ENCODE measurements at regions not wholly inside any gene's neighbourhood (a gene's known extent, or its start where the extent isn't known, plus 50 kb on each side); places are given as distances from the start of the nearest gene placed in this dataset.

DNA sequence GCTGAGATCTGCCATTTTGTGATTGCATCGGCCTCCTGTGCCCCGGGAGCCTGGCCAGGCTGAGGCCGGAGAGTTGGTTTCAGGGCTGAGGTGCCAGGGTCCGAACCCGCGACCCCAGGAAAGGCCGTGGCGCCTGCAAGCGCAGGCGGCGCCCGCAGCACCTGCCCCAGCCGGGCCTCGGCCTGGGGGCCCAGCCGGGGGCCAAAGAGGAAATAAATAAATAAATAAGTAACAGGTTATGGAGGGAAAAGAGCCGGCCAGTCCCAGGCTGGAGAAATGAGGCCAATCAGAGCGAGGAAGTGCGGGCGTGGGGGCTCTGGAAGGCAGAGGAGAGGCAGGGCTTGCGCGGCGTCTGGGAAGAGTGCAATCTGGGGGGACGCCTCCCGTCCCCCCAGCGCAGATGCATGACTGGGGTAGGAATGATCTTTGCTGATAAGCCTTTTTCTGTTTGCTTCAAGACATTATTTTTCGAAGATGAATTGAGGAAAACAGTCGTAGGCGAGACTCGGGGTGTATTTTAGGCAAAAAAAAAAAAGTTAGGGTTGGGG lies 145.6 kb upstream of the ZNF536 start (continued):
- no peak for TF ChIP-seq ZNF843 (tag by site-specific recombination; IDR thresholded peaks at IDR 0.05)
- peak; percentile 46 for TF ChIP-seq MYNN (tag by site-specific recombination; IDR thresholded peaks at IDR 0.05; ENCODE audit: borderline replicate concordance)
- TF ChIP-seq ZIC2 (tag by site-specific recombination; IDR thresholded peaks at IDR 0.05), result peak; percentile 87
- TF ChIP-seq ZNF449 (tag by site-specific recombination; IDR thresholded peaks at IDR 0.05), result peak; percentile 33; the same call in 1 of the 2 replicates
- TF ChIP-seq KLF9 (tag by site-specific recombination; IDR thresholded peaks at IDR 0.05; ENCODE audit: low read depth), result 0 out of 2 replicates have a peak, but pooled peaks have one; percentile 18
- TF ChIP-seq, protein P1, sequence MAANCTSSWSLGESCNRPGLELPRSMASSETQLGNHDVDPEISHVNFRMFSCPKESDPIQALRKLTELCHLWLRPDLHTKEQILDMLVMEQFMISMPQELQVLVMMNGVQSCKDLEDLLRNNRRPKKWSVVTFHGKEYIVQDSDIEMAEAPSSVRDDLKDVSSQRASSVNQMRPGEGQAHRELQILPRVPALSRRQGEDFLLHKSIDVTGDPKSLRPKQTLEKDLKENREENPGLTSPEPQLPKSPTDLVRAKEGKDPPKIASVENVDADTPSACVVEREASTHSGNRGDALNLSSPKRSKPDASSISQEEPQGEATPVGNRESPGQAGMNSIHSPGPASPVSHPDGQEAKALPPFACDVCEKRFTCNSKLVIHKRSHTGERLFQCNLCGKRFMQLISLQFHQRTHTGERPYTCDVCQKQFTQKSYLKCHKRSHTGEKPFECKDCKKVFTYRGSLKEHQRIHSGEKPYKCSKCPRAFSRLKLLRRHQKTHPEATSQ (tag by site-specific recombination; IDR thresholded peaks at IDR 0.05), result peak; percentile 76; the same call in 1 of the 2 replicates
- peak; percentile 82 for TF ChIP-seq ZNF596 (tag by site-specific recombination; IDR thresholded peaks at IDR 0.05)
- TF ChIP-seq GLIS1 (tag by site-specific recombination; IDR thresholded peaks at IDR 0.05), result peak; percentile 88
- TF ChIP-seq, protein P2, sequence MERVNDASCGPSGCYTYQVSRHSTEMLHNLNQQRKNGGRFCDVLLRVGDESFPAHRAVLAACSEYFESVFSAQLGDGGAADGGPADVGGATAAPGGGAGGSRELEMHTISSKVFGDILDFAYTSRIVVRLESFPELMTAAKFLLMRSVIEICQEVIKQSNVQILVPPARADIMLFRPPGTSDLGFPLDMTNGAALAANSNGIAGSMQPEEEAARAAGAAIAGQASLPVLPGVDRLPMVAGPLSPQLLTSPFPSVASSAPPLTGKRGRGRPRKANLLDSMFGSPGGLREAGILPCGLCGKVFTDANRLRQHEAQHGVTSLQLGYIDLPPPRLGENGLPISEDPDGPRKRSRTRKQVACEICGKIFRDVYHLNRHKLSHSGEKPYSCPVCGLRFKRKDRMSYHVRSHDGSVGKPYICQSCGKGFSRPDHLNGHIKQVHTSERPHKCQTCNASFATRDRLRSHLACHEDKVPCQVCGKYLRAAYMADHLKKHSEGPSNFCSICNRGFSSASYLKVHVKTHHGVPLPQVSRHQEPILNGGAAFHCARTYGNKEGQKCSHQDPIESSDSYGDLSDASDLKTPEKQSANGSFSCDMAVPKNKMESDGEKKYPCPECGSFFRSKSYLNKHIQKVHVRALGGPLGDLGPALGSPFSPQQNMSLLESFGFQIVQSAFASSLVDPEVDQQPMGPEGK (tag by site-specific recombination; IDR thresholded peaks at IDR 0.05), result peak; percentile 99
- peak; percentile 42; the same call in 1 of the 2 replicates for TF ChIP-seq INSM2 (tag by site-specific recombination; IDR thresholded peaks at IDR 0.05)

DNA sequence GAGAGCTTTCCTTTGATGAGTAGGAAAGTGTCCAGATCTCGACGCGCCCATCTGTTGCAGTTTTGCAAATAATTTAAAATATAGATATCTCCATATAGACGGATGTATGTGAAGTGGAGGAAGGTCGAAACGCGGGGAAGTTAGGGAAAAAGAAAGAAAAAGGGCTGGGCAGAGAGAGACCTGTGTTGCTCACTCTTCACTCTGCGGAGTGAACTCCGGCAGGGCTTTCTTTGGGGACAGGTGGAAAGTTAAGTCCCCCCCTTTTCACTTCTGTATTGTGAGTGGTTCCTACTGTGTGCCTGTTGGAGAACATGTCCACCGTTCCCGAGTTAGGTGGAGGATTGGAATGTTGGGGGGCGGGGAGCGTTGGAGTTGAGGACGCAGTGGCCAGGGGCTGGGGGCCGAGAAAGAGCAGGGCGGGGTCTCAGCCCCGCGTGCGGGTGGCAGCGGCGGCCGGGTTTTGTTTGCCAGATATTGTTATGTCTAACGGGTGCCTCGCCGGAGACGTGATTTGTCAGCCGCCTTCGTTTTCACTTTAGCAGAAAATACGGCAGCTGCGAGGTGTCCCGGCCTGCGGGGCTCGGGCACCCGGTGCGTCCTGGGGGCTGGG lies 145.1 kb upstream of the ZNF536 start:
- Histone ChIP-seq H3K27ac (ENCODE audit: extremely low read depth, low read depth, low read length) (peak overlapping the region; percentile 84), H3K9me3 (ENCODE audit: control insufficient read depth, insufficient read depth, low read depth, low read length) (no peaks in the 10 kb centered on the region), H3K4me3 (ENCODE audit: low read depth, low read length) (peak overlapping the region; percentile 53), H3K4me1 (ENCODE audit: control insufficient read depth, insufficient read depth, low read length) (peaks cover 46% of the 10 kb centered on the region), H3K36me3 (ENCODE audit: control insufficient read depth in 2 of 2, insufficient read depth in 1 of 2, low read length in 2 of 2) (no peaks in the 10 kb centered on the region)
- ChIA-PET POLR2A (no interaction called here), CTCF (interaction anchor here (0.7 to 1.2 kb wide), 6 partner anchors 11 to 431 kb away, joined by 3 to 6 read pairs (median 4); no protein-coding TSS in a partner anchor)
- TF ChIP-seq ZNF398 (tag by site-specific recombination; IDR thresholded peaks at IDR 0.05) (peak; percentile 23; the same call in 1 of the 2 replicates), ZSCAN30 (tag by site-specific recombination; IDR thresholded peaks at IDR 0.05) (no peak), ZNF747 (tag by site-specific recombination; IDR thresholded peaks at IDR 0.05) (no peak), ZNF350 (tag by site-specific recombination; IDR thresholded peaks at IDR 0.05) (no peak), ZNF223 (tag by site-specific recombination; IDR thresholded peaks at IDR 0.05) (no peak), OSR2 (tag by site-specific recombination; IDR thresholded peaks at IDR 0.05) (0 out of 2 replicates have a peak, but pooled peaks have one; percentile 11), ZNF785 (tag by site-specific recombination; IDR thresholded peaks at IDR 0.05) (no peak), ZNF19 (tag by site-specific recombination; IDR thresholded peaks at IDR 0.05; ENCODE audit: low read depth) (no peak), PRDM10 (tag by site-specific recombination; IDR thresholded peaks at IDR 0.05) (peak; percentile 98), ZSCAN23 (tag by site-specific recombination; IDR thresholded peaks at IDR 0.05) (no peak), ZBTB17 (tag by site-specific recombination; IDR thresholded peaks at IDR 0.05) (peak; percentile 32)
- TF ChIP-seq, protein P1 (tag by site-specific recombination; IDR thresholded peaks at IDR 0.05), result no peak
